BLaER1 (cell line): ENCODE measurements at regions not wholly inside any gene's neighbourhood (a gene's known extent, or its start where the extent isn't known, plus 50 kb on each side); places are given as distances from the start of the nearest gene placed in this dataset.

ENCODE experiments used
- H3K27ac ChIP-seq: shearing (Covaris generic); formaldehyde crosslinking; 2 replicates; pipeline ENCODE4 v1.8.1; 2022
- H3K27me3 ChIP-seq: shearing (Covaris generic); formaldehyde crosslinking; 2 replicates; pipeline ENCODE4 v1.8.1; 2022
- H3K36me3 ChIP-seq: shearing (Covaris generic); formaldehyde crosslinking; 2 replicates; pipeline ENCODE4 v1.8.1; 2022
- H3K4me1 ChIP-seq: shearing (Covaris generic); formaldehyde crosslinking; 2 replicates; pipeline ENCODE4 v1.8.1; 2022
- H3K4me2 ChIP-seq: shearing (Covaris generic); formaldehyde crosslinking; 2 replicates; pipeline ENCODE4 v1.8.1; 2022
- H3K4me3 ChIP-seq: shearing (Covaris generic); formaldehyde crosslinking; 2 replicates; pipeline ENCODE4 v1.8.1; 2022
- H3K9ac ChIP-seq: shearing (Covaris generic); formaldehyde crosslinking; 2 replicates; pipeline ENCODE4 v1.8.1; 2022
- H3K9me3 ChIP-seq: shearing (Covaris generic); formaldehyde crosslinking; 2 replicates; pipeline ENCODE4 v1.8.1; 2022
- H4K20me1 ChIP-seq: shearing (Covaris generic); formaldehyde crosslinking; 2 replicates; pipeline ENCODE4 v1.8.1; 2022
- Cebpa-rat ChIP-seq: shearing (Covaris generic); IDR thresholded peaks from 2 replicates; pipeline ENCODE4 v1.8.1; 2022

GRCh38 chr3:170734043-170734734 lies 135.8 kb downstream of the RPL22L1 start:
- Histone ChIP-seq H3K4me3 (no peak overlapping the region), H3K9ac (no peak overlapping the region), H4K20me1 (no peaks in the 10 kb centered on the region), H3K36me3 (no peaks in the 10 kb centered on the region), H3K27me3 (no peaks in the 10 kb centered on the region), H3K9me3 (no peaks in the 10 kb centered on the region), H3K27ac (no peak overlapping the region), H3K4me1 (no peaks in the 10 kb centered on the region), H3K4me2 (no peak overlapping the region)
- TF ChIP-seq Cebpa-rat, result no peak

GRCh38 chr3:170732660-170733245 lies 137.2 kb downstream of the RPL22L1 start:
- no peak overlapping the region for H3K27ac ChIP-seq
- H3K4me2 ChIP-seq, result no peak overlapping the region
- TF ChIP-seq Cebpa-rat, result no peak
- H3K9me3 ChIP-seq, result no peaks in the 10 kb centered on the region
- H3K4me1 ChIP-seq, result no peaks in the 10 kb centered on the region
- no peaks in the 10 kb centered on the region for H3K27me3 ChIP-seq
- no peak overlapping the region for H3K4me3 ChIP-seq
- H3K36me3 ChIP-seq, result no peaks in the 10 kb centered on the region
- no peak overlapping the region for H3K9ac ChIP-seq
- no peaks in the 10 kb centered on the region for H4K20me1 ChIP-seq

- Histone ChIP-seq H3K9ac (no peak overlapping the region), H3K4me2 (no peak overlapping the region), H3K36me3 (no peaks in the 10 kb centered on the region), H3K4me3 (no peak overlapping the region), H3K27me3 (no peaks in the 10 kb centered on the region), H3K4me1 (no peaks in the 10 kb centered on the region), H4K20me1 (no peaks in the 10 kb centered on the region), H3K9me3 (no peaks in the 10 kb centered on the region), H3K27ac (no peak overlapping the region)
- no peak for TF ChIP-seq Cebpa-rat
Measured at GRCh38 chr3:170731281-170731680, 138.7 kb downstream of the RPL22L1 start.

- Histone ChIP-seq H3K9me3 (no peaks in the 10 kb centered on the region), H3K4me1 (no peaks in the 10 kb centered on the region), H3K36me3 (no peaks in the 10 kb centered on the region), H3K4me3 (no peak overlapping the region), H3K4me2 (no peak overlapping the region), H3K9ac (no peak overlapping the region), H3K27me3 (no peaks in the 10 kb centered on the region), H4K20me1 (no peaks in the 10 kb centered on the region), H3K27ac (no peak overlapping the region)
- no peak for TF ChIP-seq Cebpa-rat
Measured at GRCh38 chr3:170730071-170730812, 139.8 kb downstream of the RPL22L1 start.

- Histone ChIP-seq H4K20me1 (no peaks in the 10 kb centered on the region), H3K4me2 (no peak overlapping the region), H3K4me1 (no peaks in the 10 kb centered on the region), H3K27ac (no peak overlapping the region), H3K4me3 (no peak overlapping the region), H3K27me3 (no peaks in the 10 kb centered on the region), H3K9ac (no peak overlapping the region), H3K36me3 (no peaks in the 10 kb centered on the region), H3K9me3 (no peaks in the 10 kb centered on the region)
- no peak for TF ChIP-seq Cebpa-rat
Measured at GRCh38 chr3:170728181-170728580, 141.8 kb downstream of the RPL22L1 start.

GRCh38 chr3:170727754-170728153 lies 141.9 kb upstream of the SLC7A14 start:
- Histone ChIP-seq H3K4me1 (no peaks in the 10 kb centered on the region), H3K9ac (no peak overlapping the region), H3K9me3 (no peaks in the 10 kb centered on the region), H4K20me1 (no peaks in the 10 kb centered on the region), H3K27me3 (no peaks in the 10 kb centered on the region), H3K27ac (no peak overlapping the region), H3K4me2 (no peak overlapping the region), H3K36me3 (no peaks in the 10 kb centered on the region), H3K4me3 (no peak overlapping the region)
- TF ChIP-seq Cebpa-rat, result no peak

- H3K9me3 ChIP-seq, result no peaks in the 10 kb centered on the region
- no peaks in the 10 kb centered on the region for H4K20me1 ChIP-seq
- no peaks in the 10 kb centered on the region for H3K36me3 ChIP-seq
- no peak overlapping the region for H3K27ac ChIP-seq
- H3K4me3 ChIP-seq, result no peak overlapping the region
- no peak overlapping the region for H3K9ac ChIP-seq
- H3K4me2 ChIP-seq, result no peak overlapping the region
- H3K4me1 ChIP-seq, result no peaks in the 10 kb centered on the region
- no peaks in the 10 kb centered on the region for H3K27me3 ChIP-seq
- TF ChIP-seq Cebpa-rat, result no peak
Measured at GRCh38 chr3:170726976-170727661, 141.2 kb upstream of the SLC7A14 start.

GRCh38 chr3:170725285-170725731 lies 139.4 kb upstream of the SLC7A14 start:
- H4K20me1 ChIP-seq, result no peaks in the 10 kb centered on the region
- no peaks in the 10 kb centered on the region for H3K27me3 ChIP-seq
- H3K4me3 ChIP-seq, result no peak overlapping the region
- TF ChIP-seq Cebpa-rat, result no peak
- no peaks in the 10 kb centered on the region for H3K36me3 ChIP-seq
- H3K4me2 ChIP-seq, result no peak overlapping the region
- no peak overlapping the region for H3K27ac ChIP-seq
- H3K4me1 ChIP-seq, result no peaks in the 10 kb centered on the region
- H3K9me3 ChIP-seq, result no peaks in the 10 kb centered on the region
- no peak overlapping the region for H3K9ac ChIP-seq

GRCh38 chr3:170724599-170725280 lies 138.9 kb upstream of the SLC7A14 start:
- Histone ChIP-seq H3K9ac (no peak overlapping the region), H3K27me3 (no peaks in the 10 kb centered on the region), H3K9me3 (no peaks in the 10 kb centered on the region), H3K4me3 (no peak overlapping the region), H3K27ac (no peak overlapping the region), H3K4me1 (no peaks in the 10 kb centered on the region), H4K20me1 (no peaks in the 10 kb centered on the region), H3K36me3 (no peaks in the 10 kb centered on the region), H3K4me2 (no peak overlapping the region)
- no peak for TF ChIP-seq Cebpa-rat
